ENCODE measurements at regions not wholly inside any gene's neighbourhood (a gene's known extent, or its start where the extent isn't known, plus 50 kb on each side); places are given as distances from the start of the nearest gene placed in this dataset.

DNA sequence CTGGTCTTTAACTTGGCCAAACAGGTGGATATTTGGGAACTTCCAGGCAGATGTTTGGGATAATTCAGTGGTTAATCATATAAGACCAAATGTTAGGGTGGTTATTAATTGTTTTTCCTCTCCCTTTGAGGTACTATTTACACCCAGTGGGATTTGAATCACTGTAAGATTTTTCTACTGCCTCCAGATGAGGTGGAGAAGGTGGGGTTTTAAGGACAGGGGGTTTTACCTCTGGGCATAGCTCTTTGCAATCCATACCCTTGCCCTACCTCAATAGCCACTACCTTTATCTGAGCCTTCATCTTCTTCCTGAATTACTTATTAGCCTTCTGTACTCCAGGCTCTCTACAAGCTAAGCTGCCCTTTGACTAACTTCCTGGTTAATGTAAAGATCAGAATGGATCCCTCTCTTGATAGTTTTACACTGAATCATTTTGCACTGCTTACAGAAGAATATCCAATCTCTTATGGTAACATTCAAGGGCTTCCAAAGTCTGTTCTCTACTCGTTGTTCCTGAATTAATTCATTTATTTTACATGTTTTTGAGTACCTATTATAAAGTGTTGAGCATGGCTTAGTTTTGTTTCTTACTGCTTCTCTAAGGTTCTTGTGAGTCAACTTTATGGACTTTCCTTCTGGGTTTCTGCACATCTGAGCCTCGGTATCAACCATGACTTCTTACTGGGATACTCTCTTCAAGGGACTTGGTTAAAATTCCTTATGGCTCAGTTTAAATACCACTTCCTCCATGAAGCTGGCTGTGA lies 331.2 kb upstream of the TBL1XR1 start:
- no peaks in the 10 kb centered on the region for H3K36me3 ChIP-seq
- no peaks in the 10 kb centered on the region for H3K27me3 ChIP-seq
- peaks cover 0 to 7% (median 0%) of the 10 kb centered on the region in 4 donors for H3K4me1 ChIP-seq
- no peak for DNase-seq
- WGBS (ENCODE audit: insufficient coverage, low coverage, low lambda C conversion rate, missing lambda C conversion rate) = 100% methylated on average over 2 of the region's 2 CpGs
- intact Hi-C loops (cut with DNase I) = no loop called here
- no peaks in the 10 kb centered on the region for H3K9me3 ChIP-seq
- no peak for TF ChIP-seq POLR2A (IDR thresholded peaks at IDR 0.05)
- TF ChIP-seq, protein P1, sequence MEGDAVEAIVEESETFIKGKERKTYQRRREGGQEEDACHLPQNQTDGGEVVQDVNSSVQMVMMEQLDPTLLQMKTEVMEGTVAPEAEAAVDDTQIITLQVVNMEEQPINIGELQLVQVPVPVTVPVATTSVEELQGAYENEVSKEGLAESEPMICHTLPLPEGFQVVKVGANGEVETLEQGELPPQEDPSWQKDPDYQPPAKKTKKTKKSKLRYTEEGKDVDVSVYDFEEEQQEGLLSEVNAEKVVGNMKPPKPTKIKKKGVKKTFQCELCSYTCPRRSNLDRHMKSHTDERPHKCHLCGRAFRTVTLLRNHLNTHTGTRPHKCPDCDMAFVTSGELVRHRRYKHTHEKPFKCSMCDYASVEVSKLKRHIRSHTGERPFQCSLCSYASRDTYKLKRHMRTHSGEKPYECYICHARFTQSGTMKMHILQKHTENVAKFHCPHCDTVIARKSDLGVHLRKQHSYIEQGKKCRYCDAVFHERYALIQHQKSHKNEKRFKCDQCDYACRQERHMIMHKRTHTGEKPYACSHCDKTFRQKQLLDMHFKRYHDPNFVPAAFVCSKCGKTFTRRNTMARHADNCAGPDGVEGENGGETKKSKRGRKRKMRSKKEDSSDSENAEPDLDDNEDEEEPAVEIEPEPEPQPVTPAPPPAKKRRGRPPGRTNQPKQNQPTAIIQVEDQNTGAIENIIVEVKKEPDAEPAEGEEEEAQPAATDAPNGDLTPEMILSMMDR (IDR thresholded peaks at IDR 0.05) = no peak
- ATAC-seq = no peak
- no peak overlapping the region for H3K4me3 ChIP-seq
- no peak overlapping the region for H3K27ac ChIP-seq

DNA sequence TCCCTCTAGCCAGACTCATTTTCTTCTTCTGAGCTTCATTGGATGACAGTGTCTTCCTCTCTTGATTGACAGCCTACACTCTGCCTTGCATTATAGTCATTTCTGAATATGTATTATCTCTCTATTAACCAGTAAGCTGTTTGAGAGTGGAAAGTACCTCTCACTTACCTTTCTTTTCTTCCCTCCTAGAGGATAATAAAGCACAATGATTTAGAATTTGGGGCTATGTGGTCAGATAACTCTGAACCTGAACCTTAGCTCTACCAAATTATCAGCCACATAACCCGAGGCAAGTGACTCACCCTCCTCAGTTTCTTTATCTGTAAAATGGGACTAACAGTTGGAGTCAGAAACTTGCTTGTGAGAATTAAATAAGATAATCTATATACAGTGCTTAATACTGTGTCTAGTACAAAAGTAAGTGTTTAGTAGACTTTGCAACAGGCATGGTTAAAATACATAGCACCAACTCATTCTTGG lies 331.8 kb upstream of the TBL1XR1 start:
- no peak overlapping the region for H3K4me3 ChIP-seq
- intact Hi-C loops (cut with DNase I) = no loop called here
- WGBS (ENCODE audit: insufficient coverage, low coverage, low lambda C conversion rate, missing lambda C conversion rate) = 69% methylated on average over 1 of the region's 1 CpG
- H3K27me3 ChIP-seq = no peaks in the 10 kb centered on the region
- DNase-seq (no peak), ATAC-seq (no peak)
- no peak overlapping the region for H3K27ac ChIP-seq
- no peaks in the 10 kb centered on the region for H3K36me3 ChIP-seq
- H3K9me3 ChIP-seq = no peaks in the 10 kb centered on the region
- H3K4me1 ChIP-seq = peaks cover 0 to under 1% (median 0%) of the 10 kb centered on the region in 4 donors
- TF ChIP-seq, protein P1 (IDR thresholded peaks at IDR 0.05) = no peak
- no peak for TF ChIP-seq POLR2A (IDR thresholded peaks at IDR 0.05)

DNA sequence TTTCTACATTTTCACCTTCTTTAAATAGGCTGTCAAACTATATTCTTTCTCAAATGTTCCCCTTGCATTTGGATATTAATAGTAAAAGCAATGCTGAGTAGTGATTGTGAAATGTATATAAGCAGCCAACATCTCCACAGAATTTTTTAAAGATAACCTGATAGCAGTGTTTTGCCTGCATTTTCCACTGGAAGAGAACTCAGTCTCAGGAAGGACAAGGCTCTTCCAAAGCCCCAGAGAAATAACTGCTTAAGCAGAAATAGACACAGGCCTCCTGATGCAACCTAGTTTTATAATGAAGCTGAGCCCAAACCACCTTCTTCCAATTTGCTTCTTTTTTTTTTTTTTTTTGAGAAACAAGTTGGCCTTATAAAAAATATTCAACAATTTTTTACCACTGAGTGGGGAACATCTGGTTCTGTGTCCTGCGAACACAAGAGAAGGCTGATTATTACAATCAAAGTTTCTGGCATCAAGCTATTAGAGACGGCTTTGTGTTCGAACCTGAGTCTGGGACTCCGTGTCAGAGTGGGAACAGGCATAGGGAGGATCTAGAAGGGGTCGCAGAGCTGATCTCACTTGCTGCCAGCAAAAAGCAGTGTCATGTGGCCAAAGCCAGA lies 332.5 kb upstream of the TBL1XR1 start:
- H3K27ac ChIP-seq = no peak overlapping the region
- ATAC-seq = no peak
- H3K27me3 ChIP-seq = no peaks in the 10 kb centered on the region
- no peaks in the 10 kb centered on the region for H3K4me1 ChIP-seq
- H3K9me3 ChIP-seq = no peaks in the 10 kb centered on the region
- H3K4me3 ChIP-seq = no peak overlapping the region
- DNase-seq = no peak
- TF ChIP-seq, protein P1 (IDR thresholded peaks at IDR 0.05) = no peak
- no peak for TF ChIP-seq POLR2A (IDR thresholded peaks at IDR 0.05)
- H3K36me3 ChIP-seq = no peaks in the 10 kb centered on the region
- WGBS (ENCODE audit: insufficient coverage, low coverage, low lambda C conversion rate, missing lambda C conversion rate) = 93% methylated on average over 5 of the region's 5 CpGs
- intact Hi-C loops (cut with DNase I) = no loop called here

DNA sequence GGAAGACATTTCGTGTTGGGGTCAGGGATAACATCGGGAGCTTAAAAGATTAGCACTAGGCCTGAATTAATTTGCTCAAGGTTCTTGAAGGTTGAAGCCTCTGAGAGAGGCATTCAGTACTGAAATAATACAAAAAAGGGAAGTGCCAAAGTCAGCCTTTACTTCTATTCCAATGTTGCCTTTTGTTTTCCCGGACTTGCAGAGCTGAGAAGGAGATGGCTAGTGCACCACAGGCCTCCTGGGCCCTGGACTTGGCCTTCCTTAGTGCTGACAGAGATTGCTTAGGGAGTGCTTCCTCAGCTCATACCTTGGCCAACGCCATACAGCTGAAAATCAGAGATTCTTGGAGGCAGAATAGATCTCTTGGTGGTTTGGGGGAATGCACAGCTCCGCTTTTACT lies 333.6 kb upstream of the TBL1XR1 start:
- intact Hi-C loops (cut with DNase I) = no loop called here
- Histone ChIP-seq H3K36me3 (no peaks in the 10 kb centered on the region), H3K4me1 (no peaks in the 10 kb centered on the region), H3K9me3 (no peaks in the 10 kb centered on the region), H3K4me3 (no peak overlapping the region), H3K27me3 (no peaks in the 10 kb centered on the region), H3K27ac (no peak overlapping the region)
- ATAC-seq = no peak
- no peak for DNase-seq
- WGBS (ENCODE audit: insufficient coverage, low coverage, low lambda C conversion rate, missing lambda C conversion rate) = 65% methylated on average over 5 of the region's 5 CpGs
- no peak for TF ChIP-seq POLR2A (IDR thresholded peaks at IDR 0.05)
- TF ChIP-seq, protein P1 (IDR thresholded peaks at IDR 0.05) = no peak
